Mesendoderm (in vitro differentiated cells): ENCODE measurements at regions not wholly inside any gene's neighbourhood (a gene's known extent, or its start where the extent isn't known, plus 50 kb on each side); places are given as distances from the start of the nearest gene placed in this dataset.
A peak's percentile ranks its signal among the peaks of the same experiment; 100 is the strongest.

ENCODE experiments used
- DNase-seq: peaks from one replicate; pipeline ENCODE4 v3.0.0; 2013
- H2AK5ac ChIP-seq: 2 replicates; pipeline ENCODE4 v1.6.1; 2013; ENCODE audit warnings: low read length, inconsistent platforms
- H2BK120ac ChIP-seq: 2 replicates; pipeline ENCODE4 v1.6.1; 2013; ENCODE audit warnings: low read depth, mild to moderate bottlenecking, low read length, moderate library complexity, mixed read lengths
- H2BK15ac ChIP-seq: replicated peaks from 2 replicates; pipeline ENCODE4 v1.6.1; 2013; ENCODE audit warnings: low read depth, mild to moderate bottlenecking, moderate library complexity
- H2BK5ac ChIP-seq: 2 replicates; pipeline ENCODE4 v1.6.1; 2013; ENCODE audit warnings: low read length, inconsistent platforms
- H3K18ac ChIP-seq: 2 replicates; pipeline ENCODE4 v1.6.1; 2013; ENCODE audit warnings: mild to moderate bottlenecking, low read length, mixed read lengths
- H3K23ac ChIP-seq: one replicate; pipeline ENCODE4 v1.6.1; 2013; ENCODE audit warnings: low read length
- H3K27ac ChIP-seq: 2 replicates; pipeline ENCODE4 v1.5.1; 2013; ENCODE audit warnings: low read depth, mild to moderate bottlenecking, inconsistent platforms, low read length, moderate library complexity
- H3K27me3 ChIP-seq: 2 replicates; pipeline ENCODE4 v1.6.1; 2013; ENCODE audit warnings: low read length, control low read depth, mild to moderate bottlenecking, inconsistent platforms; ENCODE audit not compliant: insufficient read depth, poor library complexity
- H3K36me3 ChIP-seq: 2 replicates; pipeline ENCODE4 v1.6.1; 2013; ENCODE audit warnings: low read length, inconsistent platforms; ENCODE audit not compliant: control insufficient read depth, insufficient read depth
- H3K4ac ChIP-seq: one replicate; pipeline ENCODE4 v1.6.1; 2013; ENCODE audit warnings: low read depth, mild to moderate bottlenecking, low read length, moderate library complexity
- H3K4me1 ChIP-seq: 2 replicates; pipeline ENCODE4 v1.6.1; 2013; ENCODE audit warnings: low read depth, low read length, inconsistent platforms; ENCODE audit not compliant: control insufficient read depth
- H3K4me2 ChIP-seq: 2 replicates; pipeline ENCODE4 v1.6.1; 2013; ENCODE audit warnings: low read length
- H3K4me3 ChIP-seq: 2 replicates; pipeline ENCODE4 v1.5.1; 2013; ENCODE audit warnings: mild to moderate bottlenecking, low read length
- H3K56ac ChIP-seq: one replicate; pipeline ENCODE4 v1.6.1; 2013; ENCODE audit warnings: low read length
- H3K79me1 ChIP-seq: 2 replicates; pipeline ENCODE4 v1.6.1; 2013; ENCODE audit warnings: low read length, inconsistent platforms
- H3K79me2 ChIP-seq: 2 replicates; pipeline ENCODE4 v1.6.1; 2013; ENCODE audit warnings: mild to moderate bottlenecking, low read length; ENCODE audit not compliant: control insufficient read depth, insufficient read depth
- H3K9ac ChIP-seq: 2 replicates; pipeline ENCODE4 v1.6.1; 2013; ENCODE audit warnings: low read length, inconsistent platforms
- H4K5ac ChIP-seq: one replicate; pipeline ENCODE4 v1.6.1; 2013; ENCODE audit warnings: low read length
- H4K8ac ChIP-seq: one replicate; pipeline ENCODE4 v1.6.1; 2013; ENCODE audit warnings: low read depth, mild to moderate bottlenecking, control low read depth, low read length, moderate library complexity
- WGBS: extraction: QIAGEN DNeasy Blood & Tissue Kit; methylation state at CpG from one replicate; pipeline ENCODE4 v1.1.7; 2013; ENCODE audit warnings: low lambda C conversion rate, missing lambda C conversion rate; ENCODE audit not compliant: insufficient coverage; ENCODE audit errors: extremely low coverage; 5-methylcytosine and 5-hydroxymethylcytosine counted together

- Histone ChIP-seq H2BK15ac (no peak overlapping the region), H4K8ac (no peak overlapping the region), H3K4me3 (no peak overlapping the region), H2BK120ac (no peak overlapping the region), H3K79me1 (no peaks in the 10 kb centered on the region), H3K18ac (peak overlapping the region; percentile 76), H3K36me3 (no peaks in the 10 kb centered on the region), H3K79me2 (no peaks in the 10 kb centered on the region), H2AK5ac (no peak overlapping the region), H3K56ac (no peak overlapping the region), H3K4me2 (no peak overlapping the region), H3K9ac (no peak overlapping the region), H3K27ac (no peak overlapping the region), H3K4me1 (no peaks in the 10 kb centered on the region), H3K4ac (no peak overlapping the region), H2BK5ac (no peak overlapping the region), H3K27me3 (no peaks in the 10 kb centered on the region), H3K23ac (no peak overlapping the region), H4K5ac (no peak overlapping the region)
- DNase-seq, result no peak
- WGBS, result no CpG with 5 or more reads among the region's 1 CpG
Observed at GRCh38 chr5:74328221-74328630, 312.3 kb downstream of the ENC1 start.

- H2BK120ac ChIP-seq, result no peak overlapping the region
- H4K5ac ChIP-seq, result no peak overlapping the region
- no peak overlapping the region for H3K18ac ChIP-seq
- no peaks in the 10 kb centered on the region for H3K4me1 ChIP-seq
- no peak for DNase-seq
- no CpG with 5 or more reads among the region's 2 CpGs for WGBS
- no peaks in the 10 kb centered on the region for H3K79me1 ChIP-seq
- no peak overlapping the region for H2BK15ac ChIP-seq
- no peaks in the 10 kb centered on the region for H3K27me3 ChIP-seq
- no peak overlapping the region for H3K9ac ChIP-seq
- H3K36me3 ChIP-seq, result no peaks in the 10 kb centered on the region
- no peaks in the 10 kb centered on the region for H3K79me2 ChIP-seq
- H3K27ac ChIP-seq, result no peak overlapping the region
- no peak overlapping the region for H3K23ac ChIP-seq
- H3K4ac ChIP-seq, result no peak overlapping the region
- H2BK5ac ChIP-seq, result no peak overlapping the region
- no peak overlapping the region for H4K8ac ChIP-seq
- H3K4me3 ChIP-seq, result no peak overlapping the region
- H3K4me2 ChIP-seq, result no peak overlapping the region
- H2AK5ac ChIP-seq, result no peak overlapping the region
- no peak overlapping the region for H3K56ac ChIP-seq
Observed at GRCh38 chr5:74327339-74327685, 313.2 kb downstream of the ENC1 start.

- Histone ChIP-seq H2BK120ac (no peak overlapping the region), H3K4ac (no peak overlapping the region), H3K9ac (no peak overlapping the region), H3K56ac (no peak overlapping the region), H2BK5ac (no peak overlapping the region), H3K27me3 (no peaks in the 10 kb centered on the region), H4K5ac (no peak overlapping the region), H3K23ac (no peak overlapping the region), H3K79me1 (no peaks in the 10 kb centered on the region), H3K79me2 (no peaks in the 10 kb centered on the region), H3K4me2 (no peak overlapping the region), H3K4me3 (no peak overlapping the region), H3K27ac (no peak overlapping the region), H3K36me3 (no peaks in the 10 kb centered on the region), H2AK5ac (no peak overlapping the region), H2BK15ac (no peak overlapping the region), H3K4me1 (no peaks in the 10 kb centered on the region), H3K18ac (peak overlapping the region; percentile 46), H4K8ac (no peak overlapping the region)
- WGBS, result no CpG with 5 or more reads among the region's 6 CpGs
- peak; percentile 78 for DNase-seq
Observed at GRCh38 chr5:74326571-74327338, 313.8 kb downstream of the ENC1 start.

GRCh38 chr5:74325866-74326265, 314.7 kb downstream of the ENC1 start:
- H4K5ac ChIP-seq, result no peak overlapping the region
- H3K4ac ChIP-seq, result no peak overlapping the region
- H2BK15ac ChIP-seq, result no peak overlapping the region
- H3K4me3 ChIP-seq, result no peak overlapping the region
- no peak for DNase-seq
- no peak overlapping the region for H3K4me2 ChIP-seq
- H3K79me1 ChIP-seq, result no peaks in the 10 kb centered on the region
- H2AK5ac ChIP-seq, result no peak overlapping the region
- no peak overlapping the region for H3K9ac ChIP-seq
- H3K27ac ChIP-seq, result no peak overlapping the region
- no peaks in the 10 kb centered on the region for H3K4me1 ChIP-seq
- H3K27me3 ChIP-seq, result no peaks in the 10 kb centered on the region
- H3K18ac ChIP-seq, result no peak overlapping the region
- WGBS, result no CpG with 5 or more reads among the region's 2 CpGs
- no peak overlapping the region for H4K8ac ChIP-seq
- H2BK5ac ChIP-seq, result no peak overlapping the region
- H3K36me3 ChIP-seq, result no peaks in the 10 kb centered on the region
- H3K23ac ChIP-seq, result no peak overlapping the region
- H2BK120ac ChIP-seq, result peak overlapping the region; percentile 66
- no peaks in the 10 kb centered on the region for H3K79me2 ChIP-seq
- H3K56ac ChIP-seq, result no peak overlapping the region

- Histone ChIP-seq H3K4me1 (no peaks in the 10 kb centered on the region), H3K18ac (peak overlapping the region; percentile 13), H3K23ac (no peak overlapping the region), H3K4me3 (no peak overlapping the region), H3K56ac (no peak overlapping the region), H3K27me3 (no peaks in the 10 kb centered on the region), H3K79me1 (no peaks in the 10 kb centered on the region), H2BK120ac (no peak overlapping the region), H4K8ac (no peak overlapping the region), H3K9ac (no peak overlapping the region), H3K79me2 (no peaks in the 10 kb centered on the region), H3K4me2 (no peak overlapping the region), H2BK15ac (no peak overlapping the region), H4K5ac (no peak overlapping the region), H3K4ac (no peak overlapping the region), H3K27ac (peak overlapping the region; percentile 12), H2BK5ac (no peak overlapping the region), H2AK5ac (no peak overlapping the region), H3K36me3 (no peaks in the 10 kb centered on the region)
- DNase-seq, result no peak
- WGBS, result no CpG with 5 or more reads among the region's 4 CpGs
Observed at GRCh38 chr5:74324556-74324955, 316.0 kb downstream of the ENC1 start.

GRCh38 chr5:74322944-74323343, 317.6 kb downstream of the ENC1 start:
- Histone ChIP-seq H3K4ac (no peak overlapping the region), H3K18ac (no peak overlapping the region), H3K56ac (no peak overlapping the region), H3K36me3 (no peaks in the 10 kb centered on the region), H4K5ac (no peak overlapping the region), H3K27ac (no peak overlapping the region), H3K9ac (no peak overlapping the region), H3K23ac (no peak overlapping the region), H4K8ac (no peak overlapping the region), H3K4me3 (no peak overlapping the region), H3K4me1 (no peaks in the 10 kb centered on the region), H3K27me3 (no peaks in the 10 kb centered on the region), H2BK5ac (no peak overlapping the region), H3K79me1 (no peaks in the 10 kb centered on the region), H2BK15ac (no peak overlapping the region), H2AK5ac (no peak overlapping the region), H2BK120ac (no peak overlapping the region), H3K79me2 (no peaks in the 10 kb centered on the region), H3K4me2 (no peak overlapping the region)
- no CpG with 5 or more reads among the region's 3 CpGs for WGBS
- no peak for DNase-seq
